ENCODE measurements at regions not wholly inside any gene's neighbourhood (a gene's known extent, or its start where the extent isn't known, plus 50 kb on each side); places are given as distances from the start of the nearest gene placed in this dataset.

GRCh38 chr7:91579837-91580236 is 300.7 kb downstream of the MTERF1 start:
- Histone ChIP-seq H3K9ac (ENCODE audit: low read length) (no peak overlapping the region), H3K27ac (ENCODE audit: low read length) (no peak overlapping the region), H3K36me3 (ENCODE audit: low read depth, low read length) (no peaks in the 10 kb centered on the region), H3K9me3 (ENCODE audit: low read length) (no peaks in the 10 kb centered on the region), H3K4me3 (ENCODE audit: low read length) (no peak overlapping the region), H2AFZ (ENCODE audit: low read length) (no peak overlapping the region), H3F3A (ENCODE audit: low read length, unreplicated experiment) (no peaks in the 10 kb centered on the region), H3K4me2 (ENCODE audit: low read length) (no peak overlapping the region), H3K4me1 (ENCODE audit: insufficient read depth, low read length) (no peaks in the 10 kb centered on the region), H3K27me3 (ENCODE audit: low read length) (no peaks in the 10 kb centered on the region), H3K79me2 (ENCODE audit: low read length) (no peaks in the 10 kb centered on the region), H3K9me2 (replicated peaks; ENCODE audit: low read length) (no peaks in the 10 kb centered on the region), H4K20me1 (ENCODE audit: low read length) (no peaks in the 10 kb centered on the region)
- TF ChIP-seq EZH2 (IDR thresholded peaks at IDR 0.05; ENCODE audit: low read length, unreplicated experiment): no peak
- TF ChIP-seq CTCF (conservative IDR thresholded peaks at IDR 0.05; ENCODE audit: low read depth, low read length): no peak
- TF ChIP-seq EZH2phosphoT487 (IDR thresholded peaks at IDR 0.05; ENCODE audit: borderline replicate concordance, low read length): no peak
- intact Hi-C loops (cut with micrococcal nuclease): no loop called here
- CTCF ChIA-PET: no interaction called here
- DNase-seq (no peak), ATAC-seq (no peak)
- no TSS peak for BruUV-seq (replicated peaks)
- POLR2A ChIA-PET (ENCODE audit: unreplicated experiment): no interaction called here

GRCh38 chr7:91582799-91583477 is 297.6 kb downstream of the MTERF1 start:
- Histone ChIP-seq H4K20me1 (ENCODE audit: low read length) (no peaks in the 10 kb centered on the region), H3K27me3 (ENCODE audit: low read length) (no peaks in the 10 kb centered on the region), H3K9me2 (replicated peaks; ENCODE audit: low read length) (no peaks in the 10 kb centered on the region), H3F3A (ENCODE audit: low read length, unreplicated experiment) (no peaks in the 10 kb centered on the region), H3K9me3 (ENCODE audit: low read length) (no peaks in the 10 kb centered on the region), H2AFZ (ENCODE audit: low read length) (no peak overlapping the region), H3K9ac (ENCODE audit: low read length) (no peak overlapping the region), H3K4me3 (ENCODE audit: low read length) (no peak overlapping the region), H3K36me3 (ENCODE audit: low read depth, low read length) (no peaks in the 10 kb centered on the region), H3K4me1 (ENCODE audit: insufficient read depth, low read length) (no peaks in the 10 kb centered on the region), H3K27ac (ENCODE audit: low read length) (no peak overlapping the region), H3K79me2 (ENCODE audit: low read length) (no peaks in the 10 kb centered on the region), H3K4me2 (ENCODE audit: low read length) (no peak overlapping the region)
- BruUV-seq (replicated peaks): no TSS peak
- no peak for DNase-seq
- intact Hi-C loops (cut with micrococcal nuclease): no loop called here
- 0 out of 2 replicates have a peak, but pooled peaks have one; percentile 24 for ATAC-seq
- TF ChIP-seq CTCF (conservative IDR thresholded peaks at IDR 0.05; ENCODE audit: low read depth, low read length): no peak
- TF ChIP-seq EZH2phosphoT487 (IDR thresholded peaks at IDR 0.05; ENCODE audit: borderline replicate concordance, low read length): no peak
- TF ChIP-seq EZH2 (IDR thresholded peaks at IDR 0.05; ENCODE audit: low read length, unreplicated experiment): no peak
- CTCF ChIA-PET: no interaction called here
- POLR2A ChIA-PET (ENCODE audit: unreplicated experiment): no interaction called here

- H4K20me1 ChIP-seq (ENCODE audit: low read length): no peaks in the 10 kb centered on the region
- no peaks in the 10 kb centered on the region for H3K9me2 ChIP-seq (replicated peaks; ENCODE audit: low read length)
- no peak overlapping the region for H3K4me2 ChIP-seq (ENCODE audit: low read length)
- no peaks in the 10 kb centered on the region for H3K9me3 ChIP-seq (ENCODE audit: low read length)
- H3K4me1 ChIP-seq (ENCODE audit: insufficient read depth, low read length): no peaks in the 10 kb centered on the region
- no peaks in the 10 kb centered on the region for H3F3A ChIP-seq (ENCODE audit: low read length, unreplicated experiment)
- H3K36me3 ChIP-seq (ENCODE audit: low read depth, low read length): no peaks in the 10 kb centered on the region
- no peak overlapping the region for H3K4me3 ChIP-seq (ENCODE audit: low read length)
- no peak for TF ChIP-seq EZH2phosphoT487 (IDR thresholded peaks at IDR 0.05; ENCODE audit: borderline replicate concordance, low read length)
- TF ChIP-seq EZH2 (IDR thresholded peaks at IDR 0.05; ENCODE audit: low read length, unreplicated experiment): no peak
- TF ChIP-seq CTCF (conservative IDR thresholded peaks at IDR 0.05; ENCODE audit: low read depth, low read length): no peak
- CTCF ChIA-PET: no interaction called here
- POLR2A ChIA-PET (ENCODE audit: unreplicated experiment): no interaction called here
- no TSS peak for BruUV-seq (replicated peaks)
- H3K79me2 ChIP-seq (ENCODE audit: low read length): no peaks in the 10 kb centered on the region
- no peak overlapping the region for H2AFZ ChIP-seq (ENCODE audit: low read length)
- peak; percentile 89 for ATAC-seq
- H3K27ac ChIP-seq (ENCODE audit: low read length): no peak overlapping the region
- no peaks in the 10 kb centered on the region for H3K27me3 ChIP-seq (ENCODE audit: low read length)
- intact Hi-C loops (cut with micrococcal nuclease): no loop called here
- no peak overlapping the region for H3K9ac ChIP-seq (ENCODE audit: low read length)
- no peak for DNase-seq
Observed at GRCh38 chr7:91596287-91596686, 284.2 kb downstream of the MTERF1 start.
